ENCODE measurements at regions not wholly inside any gene's neighbourhood (a gene's known extent, or its start where the extent isn't known, plus 50 kb on each side); places are given as distances from the start of the nearest gene placed in this dataset.

DNA sequence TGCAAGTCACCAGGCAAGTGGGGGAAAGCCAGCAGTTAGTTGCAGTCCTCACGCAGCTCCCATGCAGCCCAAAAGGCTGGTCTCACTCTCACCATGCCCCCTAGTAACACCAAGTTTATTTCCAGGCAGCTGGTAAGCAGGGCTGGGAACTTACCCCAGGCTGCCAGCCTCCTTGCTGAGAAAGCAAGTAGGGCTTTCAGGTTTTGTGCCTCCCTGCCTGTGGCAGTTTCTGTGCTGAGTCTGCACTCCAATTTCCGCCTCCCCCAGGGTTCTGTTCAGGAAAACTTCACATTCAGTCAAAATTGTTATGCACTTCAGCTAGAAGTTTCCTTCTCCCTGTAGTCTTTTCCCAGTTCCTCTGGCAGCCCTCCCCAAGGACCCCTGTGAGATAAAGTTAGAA, 102.0 kb upstream of the SGIP1 start:
- H3K4me1 Mint-ChIP-seq (ENCODE audit: low read depth, unreplicated experiment): peaks cover 12% of the 10 kb centered on the region
- Histone ChIP-seq H3K4me3 (ENCODE audit: insufficient read depth, low read depth, low read length) (no peak overlapping the region), H4K20me1 (ENCODE audit: insufficient read depth, low read length) (no peaks in the 10 kb centered on the region), H3K36me3 (ENCODE audit: insufficient read depth, low read length) (no peaks in the 10 kb centered on the region), H3K79me2 (ENCODE audit: insufficient read depth, low read length) (no peaks in the 10 kb centered on the region), H2AFZ (ENCODE audit: low read depth, low read length) (no peak overlapping the region), H3K27me3 (ENCODE audit: insufficient read depth, low read length) (no peaks in the 10 kb centered on the region), H3K27ac (ENCODE audit: low read depth, low read length) (no peak overlapping the region), H3K4me2 (ENCODE audit: low read length) (no peak overlapping the region), H3K4me1 (ENCODE audit: insufficient read depth, low read length) (peaks cover 4% of the 10 kb centered on the region), H3K9me3 (ENCODE audit: insufficient read depth, low read depth, low read length) (no peaks in the 10 kb centered on the region), H3K9ac (ENCODE audit: low read length) (no peak overlapping the region)
- FAIRE-seq (no peak), DNase-seq (ENCODE audit: low read depth) (no peak)
- no peaks in the 10 kb centered on the region for H3K27me3 Mint-ChIP-seq (ENCODE audit: low read depth, unreplicated experiment)
- peaks cover 2% of the 10 kb centered on the region for H3K36me3 Mint-ChIP-seq (ENCODE audit: low read depth, unreplicated experiment)
- no peak for TF ChIP-seq EZH2 (IDR thresholded peaks at IDR 0.05; ENCODE audit: insufficient read depth, low read length)
- TF ChIP-seq, protein P1, sequence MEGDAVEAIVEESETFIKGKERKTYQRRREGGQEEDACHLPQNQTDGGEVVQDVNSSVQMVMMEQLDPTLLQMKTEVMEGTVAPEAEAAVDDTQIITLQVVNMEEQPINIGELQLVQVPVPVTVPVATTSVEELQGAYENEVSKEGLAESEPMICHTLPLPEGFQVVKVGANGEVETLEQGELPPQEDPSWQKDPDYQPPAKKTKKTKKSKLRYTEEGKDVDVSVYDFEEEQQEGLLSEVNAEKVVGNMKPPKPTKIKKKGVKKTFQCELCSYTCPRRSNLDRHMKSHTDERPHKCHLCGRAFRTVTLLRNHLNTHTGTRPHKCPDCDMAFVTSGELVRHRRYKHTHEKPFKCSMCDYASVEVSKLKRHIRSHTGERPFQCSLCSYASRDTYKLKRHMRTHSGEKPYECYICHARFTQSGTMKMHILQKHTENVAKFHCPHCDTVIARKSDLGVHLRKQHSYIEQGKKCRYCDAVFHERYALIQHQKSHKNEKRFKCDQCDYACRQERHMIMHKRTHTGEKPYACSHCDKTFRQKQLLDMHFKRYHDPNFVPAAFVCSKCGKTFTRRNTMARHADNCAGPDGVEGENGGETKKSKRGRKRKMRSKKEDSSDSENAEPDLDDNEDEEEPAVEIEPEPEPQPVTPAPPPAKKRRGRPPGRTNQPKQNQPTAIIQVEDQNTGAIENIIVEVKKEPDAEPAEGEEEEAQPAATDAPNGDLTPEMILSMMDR (IDR thresholded peaks at IDR 0.05; ENCODE audit: insufficient read depth, low read depth, low read length): no peak
- peaks cover 25% of the 10 kb centered on the region for H3K9me3 Mint-ChIP-seq (ENCODE audit: unreplicated experiment)
- no peak overlapping the region for H3K4me3 Mint-ChIP-seq (ENCODE audit: unreplicated experiment)
- H3K27ac Mint-ChIP-seq (ENCODE audit: unreplicated experiment): no peak overlapping the region

DNA sequence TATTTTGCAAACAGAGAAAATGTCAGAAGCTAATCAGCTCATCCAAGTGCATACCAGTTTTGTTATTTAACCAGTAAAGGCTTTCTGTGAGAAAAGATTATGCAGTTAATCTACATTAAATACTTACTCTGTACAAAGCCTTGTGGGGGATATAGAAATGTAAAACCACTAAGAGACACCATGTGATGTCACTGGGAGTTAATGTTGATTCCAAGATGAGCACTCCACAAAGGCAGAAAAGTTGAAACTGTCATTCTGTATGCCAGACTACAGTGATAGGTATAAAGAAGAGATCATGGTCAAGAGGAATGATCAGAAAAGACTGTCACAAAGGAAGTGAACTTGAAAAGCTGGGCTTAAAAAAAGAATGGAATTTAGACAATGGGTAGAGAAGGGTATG, 100.3 kb upstream of the SGIP1 start:
- Histone ChIP-seq H3K36me3 (ENCODE audit: insufficient read depth, low read length) (no peaks in the 10 kb centered on the region), H4K20me1 (ENCODE audit: insufficient read depth, low read length) (no peaks in the 10 kb centered on the region), H3K4me2 (ENCODE audit: low read length) (peak overlapping the region; percentile 2), H3K4me3 (ENCODE audit: insufficient read depth, low read depth, low read length) (no peak overlapping the region), H3K9me3 (ENCODE audit: insufficient read depth, low read depth, low read length) (no peaks in the 10 kb centered on the region), H3K4me1 (ENCODE audit: insufficient read depth, low read length) (peaks cover 4% of the 10 kb centered on the region), H3K79me2 (ENCODE audit: insufficient read depth, low read length) (no peaks in the 10 kb centered on the region), H2AFZ (ENCODE audit: low read depth, low read length) (no peak overlapping the region), H3K27ac (ENCODE audit: low read depth, low read length) (no peak overlapping the region), H3K27me3 (ENCODE audit: insufficient read depth, low read length) (no peaks in the 10 kb centered on the region), H3K9ac (ENCODE audit: low read length) (no peak overlapping the region)
- Mint-ChIP-seq H3K27ac (ENCODE audit: unreplicated experiment) (no peak overlapping the region), H3K36me3 (ENCODE audit: low read depth, unreplicated experiment) (peaks cover 2% of the 10 kb centered on the region), H3K27me3 (ENCODE audit: low read depth, unreplicated experiment) (no peaks in the 10 kb centered on the region), H3K9me3 (ENCODE audit: unreplicated experiment) (peaks cover 19% of the 10 kb centered on the region), H3K4me3 (ENCODE audit: unreplicated experiment) (no peak overlapping the region), H3K4me1 (ENCODE audit: low read depth, unreplicated experiment) (peaks cover 12% of the 10 kb centered on the region)
- DNase-seq (ENCODE audit: low read depth): no peak
- FAIRE-seq: peak; percentile 54
- TF ChIP-seq, protein P1 (IDR thresholded peaks at IDR 0.05; ENCODE audit: insufficient read depth, low read depth, low read length): no peak

DNA sequence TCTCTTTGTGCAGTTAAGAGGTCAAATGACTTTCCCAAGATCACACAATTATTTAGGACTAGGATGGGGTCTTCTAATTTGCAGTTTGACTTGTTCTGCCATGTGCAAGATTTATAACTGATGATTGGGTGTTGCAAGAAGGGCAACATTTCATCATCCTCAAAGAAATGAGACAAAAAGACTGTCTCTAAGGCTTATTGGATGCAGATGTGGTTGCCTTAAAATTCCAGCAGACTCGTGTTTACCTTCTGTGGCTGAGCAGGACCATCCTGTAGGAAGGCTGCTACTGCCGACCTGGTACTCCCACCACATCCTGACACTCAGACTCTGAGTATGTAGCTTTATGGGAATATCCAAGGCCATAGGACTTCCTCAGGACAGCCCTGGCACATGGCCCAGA, 99.9 kb upstream of the SGIP1 start:
- H3K4me2 ChIP-seq (ENCODE audit: low read length): peak overlapping the region; percentile 2
- no peaks in the 10 kb centered on the region for H3K27me3 ChIP-seq (ENCODE audit: insufficient read depth, low read length)
- H3K36me3 ChIP-seq (ENCODE audit: insufficient read depth, low read length): no peaks in the 10 kb centered on the region
- Mint-ChIP-seq H3K4me1 (ENCODE audit: low read depth, unreplicated experiment) (peaks cover 12% of the 10 kb centered on the region), H3K4me3 (ENCODE audit: unreplicated experiment) (no peak overlapping the region), H3K27ac (ENCODE audit: unreplicated experiment) (no peak overlapping the region), H3K9me3 (ENCODE audit: unreplicated experiment) (peaks cover 14% of the 10 kb centered on the region), H3K36me3 (ENCODE audit: low read depth, unreplicated experiment) (peaks cover 2% of the 10 kb centered on the region), H3K27me3 (ENCODE audit: low read depth, unreplicated experiment) (no peaks in the 10 kb centered on the region)
- no peaks in the 10 kb centered on the region for H3K79me2 ChIP-seq (ENCODE audit: insufficient read depth, low read length)
- no peak overlapping the region for H3K4me3 ChIP-seq (ENCODE audit: insufficient read depth, low read depth, low read length)
- H3K4me1 ChIP-seq (ENCODE audit: insufficient read depth, low read length): peaks cover 4% of the 10 kb centered on the region
- FAIRE-seq (peak; percentile 5), DNase-seq (ENCODE audit: low read depth) (peak; percentile 56)
- no peak overlapping the region for H2AFZ ChIP-seq (ENCODE audit: low read depth, low read length)
- H3K27ac ChIP-seq (ENCODE audit: low read depth, low read length): no peak overlapping the region
- no peaks in the 10 kb centered on the region for H3K9me3 ChIP-seq (ENCODE audit: insufficient read depth, low read depth, low read length)
- no peak overlapping the region for H3K9ac ChIP-seq (ENCODE audit: low read length)
- no peak for TF ChIP-seq EZH2 (IDR thresholded peaks at IDR 0.05; ENCODE audit: insufficient read depth, low read length)
- TF ChIP-seq, protein P1 (IDR thresholded peaks at IDR 0.05; ENCODE audit: insufficient read depth, low read depth, low read length): no peak
- no peaks in the 10 kb centered on the region for H4K20me1 ChIP-seq (ENCODE audit: insufficient read depth, low read length)

All from astrocyte (in vitro differentiated cells and primary cell).